Nephron (organoid): ENCODE measurements at regions not wholly inside any gene's neighbourhood (a gene's known extent, or its start where the extent isn't known, plus 50 kb on each side); places are given as distances from the start of the nearest gene placed in this dataset.

Experiments used
- H3K27ac Mint-ChIP-seq, 3 experiments: 2 replicates each; pipeline ENCODE4 v1.8.0; 2020; ENCODE audit warnings: mixed read lengths in 3 of 3, mild to moderate bottlenecking in 2 of 3, moderate library complexity in 1 of 3
- H3K27me3 Mint-ChIP-seq: 2 replicates; pipeline ENCODE4 v1.8.0; 2021; ENCODE audit warnings: low read depth, mild to moderate bottlenecking, moderate library complexity, mixed read lengths
- H3K36me3 Mint-ChIP-seq: 2 replicates; pipeline ENCODE4 v1.8.0; 2020; ENCODE audit warnings: low read depth, mixed read lengths
- H3K4me1 Mint-ChIP-seq: 2 replicates; pipeline ENCODE4 v1.8.0; 2020; ENCODE audit warnings: mixed read lengths
- H3K4me3 Mint-ChIP-seq, 3 experiments: 2 replicates each; pipeline ENCODE4 v1.8.0; 2020; ENCODE audit warnings: mild to moderate bottlenecking in 3 of 3, mixed read lengths in 3 of 3, moderate library complexity in 2 of 3
- H3K9me3 Mint-ChIP-seq: 2 replicates; pipeline ENCODE4 v1.8.0; 2020; ENCODE audit warnings: mixed read lengths
- TF ChIP-seq, protein P1 (sequence below), 3 experiments: fragments of 200-600 bp; sonication (generic); IDR thresholded peaks; one replicate each; pipeline ENCODE4 v1.5.0; 2021; ENCODE audit warnings: antibody characterized with exemption in 3 of 3; ENCODE audit not compliant: unreplicated experiment in 3 of 3

GRCh38 chr4:73348185-73348584 is 55.9 kb upstream of the ALB start:
- no peaks in the 10 kb centered on the region for H3K36me3 Mint-ChIP-seq
- peaks cover 4% of the 10 kb centered on the region for H3K4me1 Mint-ChIP-seq
- no peaks in the 10 kb centered on the region for H3K27me3 Mint-ChIP-seq
- no peak overlapping the region for H3K4me3 Mint-ChIP-seq
- TF ChIP-seq, protein P1, sequence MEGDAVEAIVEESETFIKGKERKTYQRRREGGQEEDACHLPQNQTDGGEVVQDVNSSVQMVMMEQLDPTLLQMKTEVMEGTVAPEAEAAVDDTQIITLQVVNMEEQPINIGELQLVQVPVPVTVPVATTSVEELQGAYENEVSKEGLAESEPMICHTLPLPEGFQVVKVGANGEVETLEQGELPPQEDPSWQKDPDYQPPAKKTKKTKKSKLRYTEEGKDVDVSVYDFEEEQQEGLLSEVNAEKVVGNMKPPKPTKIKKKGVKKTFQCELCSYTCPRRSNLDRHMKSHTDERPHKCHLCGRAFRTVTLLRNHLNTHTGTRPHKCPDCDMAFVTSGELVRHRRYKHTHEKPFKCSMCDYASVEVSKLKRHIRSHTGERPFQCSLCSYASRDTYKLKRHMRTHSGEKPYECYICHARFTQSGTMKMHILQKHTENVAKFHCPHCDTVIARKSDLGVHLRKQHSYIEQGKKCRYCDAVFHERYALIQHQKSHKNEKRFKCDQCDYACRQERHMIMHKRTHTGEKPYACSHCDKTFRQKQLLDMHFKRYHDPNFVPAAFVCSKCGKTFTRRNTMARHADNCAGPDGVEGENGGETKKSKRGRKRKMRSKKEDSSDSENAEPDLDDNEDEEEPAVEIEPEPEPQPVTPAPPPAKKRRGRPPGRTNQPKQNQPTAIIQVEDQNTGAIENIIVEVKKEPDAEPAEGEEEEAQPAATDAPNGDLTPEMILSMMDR (IDR thresholded peaks at IDR 0.05; ENCODE audit: unreplicated experiment in 3 of 3) = no peak
- H3K27ac Mint-ChIP-seq = no peak overlapping the region
- H3K9me3 Mint-ChIP-seq = no peaks in the 10 kb centered on the region

GRCh38 chr4:73347497-73347896 is 56.6 kb upstream of the ALB start:
- Mint-ChIP-seq H3K27me3 (no peaks in the 10 kb centered on the region), H3K9me3 (no peaks in the 10 kb centered on the region), H3K4me3 (no peak overlapping the region), H3K4me1 (peaks cover 4% of the 10 kb centered on the region), H3K27ac (no peak overlapping the region), H3K36me3 (no peaks in the 10 kb centered on the region)
- TF ChIP-seq, protein P1 (IDR thresholded peaks at IDR 0.05; ENCODE audit: unreplicated experiment in 3 of 3) = no peak

DNA sequence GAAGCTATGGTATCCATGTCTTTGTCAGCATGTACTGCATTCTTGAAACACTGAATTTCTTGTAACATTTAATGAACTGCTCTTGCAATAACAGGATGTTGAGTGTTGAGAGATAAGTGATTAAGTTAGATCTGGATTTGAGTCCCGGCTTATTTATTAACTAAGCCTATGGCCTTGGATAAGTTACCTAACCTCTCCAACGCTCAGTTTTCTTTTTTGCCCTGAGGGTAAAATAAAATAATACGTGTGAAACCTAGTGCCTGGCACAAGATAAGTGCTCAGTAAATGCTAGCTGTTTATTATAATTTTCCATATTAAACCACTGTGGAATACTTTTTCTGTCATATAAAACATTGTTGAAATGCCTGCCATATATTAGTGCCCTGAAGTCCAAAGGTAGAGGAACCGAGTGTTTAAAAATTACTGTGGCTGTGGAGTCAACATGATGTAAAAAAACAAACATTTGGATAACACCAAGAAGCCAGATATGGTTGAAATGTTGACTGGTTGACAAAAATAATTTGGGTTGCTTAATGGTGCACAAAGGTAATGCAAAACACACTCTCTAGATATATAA is 58.6 kb upstream of the ALB start:
- Mint-ChIP-seq H3K4me1 (peaks cover 4% of the 10 kb centered on the region), H3K27ac (peak overlapping the region; percentile 69 to 84 (median 72))

DNA sequence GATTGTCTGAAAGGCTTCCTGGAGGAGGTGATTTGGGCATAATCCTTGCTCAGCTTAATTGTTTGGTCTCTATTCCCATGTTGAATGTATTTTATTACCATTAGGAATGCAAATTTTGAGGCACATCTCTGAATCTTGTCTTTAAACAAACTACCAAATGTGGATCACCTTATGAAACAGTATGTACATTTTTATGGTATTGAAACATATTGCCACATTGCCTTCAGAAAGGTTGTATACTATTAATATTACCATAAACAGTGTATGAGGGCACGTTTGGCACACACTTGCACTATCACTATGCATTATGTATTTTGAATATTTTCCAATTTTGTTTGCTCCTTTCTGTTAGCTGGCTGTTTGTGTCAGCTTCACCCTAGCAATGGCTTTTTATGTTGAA is 60.0 kb upstream of the ALB start:
- H3K9me3 Mint-ChIP-seq = no peaks in the 10 kb centered on the region
- TF ChIP-seq, protein P1 (IDR thresholded peaks at IDR 0.05; ENCODE audit: unreplicated experiment in 3 of 3) = no peak
- no peaks in the 10 kb centered on the region for H3K36me3 Mint-ChIP-seq

More for the DNA sequence above, 58.6 kb upstream of the ALB start:
- no peak overlapping the region for H3K4me3 Mint-ChIP-seq
- TF ChIP-seq, protein P1 (IDR thresholded peaks at IDR 0.05; ENCODE audit: unreplicated experiment in 3 of 3) = no peak
- H3K36me3 Mint-ChIP-seq = no peaks in the 10 kb centered on the region
- H3K9me3 Mint-ChIP-seq = no peaks in the 10 kb centered on the region
- H3K27me3 Mint-ChIP-seq = no peaks in the 10 kb centered on the region

DNA sequence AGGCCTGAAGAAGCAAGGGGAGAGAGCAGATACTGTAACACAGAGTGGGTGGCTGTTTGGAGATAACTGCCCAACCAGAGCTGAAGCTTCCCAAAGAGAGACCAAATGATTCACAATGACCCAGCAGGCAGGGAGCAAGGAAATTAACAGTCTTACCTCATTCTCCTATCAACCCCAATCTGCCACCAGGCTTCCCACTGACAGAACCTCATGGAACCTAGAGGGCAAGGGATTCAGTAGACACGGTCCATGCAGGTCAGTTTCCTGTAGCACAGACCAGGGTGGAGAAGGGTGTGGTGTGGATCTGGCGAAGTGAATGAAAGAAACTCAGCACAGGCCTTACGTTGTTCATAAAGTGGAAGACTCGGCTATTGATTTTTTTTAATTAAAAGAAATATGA is 60.7 kb upstream of the ALB start:
- no peaks in the 10 kb centered on the region for H3K9me3 Mint-ChIP-seq
- peaks cover 4% of the 10 kb centered on the region for H3K4me1 Mint-ChIP-seq
- H3K4me3 Mint-ChIP-seq = no peak overlapping the region
- no peaks in the 10 kb centered on the region for H3K36me3 Mint-ChIP-seq
- H3K27me3 Mint-ChIP-seq = no peaks in the 10 kb centered on the region
- TF ChIP-seq, protein P1 (IDR thresholded peaks at IDR 0.05; ENCODE audit: unreplicated experiment in 3 of 3) = no peak
- no peak overlapping the region for H3K27ac Mint-ChIP-seq

More for the DNA sequence above, 60.0 kb upstream of the ALB start:
- Mint-ChIP-seq H3K4me1 (peaks cover 4% of the 10 kb centered on the region), H3K4me3 (no peak overlapping the region), H3K27me3 (no peaks in the 10 kb centered on the region), H3K27ac (no peak overlapping the region)

DNA sequence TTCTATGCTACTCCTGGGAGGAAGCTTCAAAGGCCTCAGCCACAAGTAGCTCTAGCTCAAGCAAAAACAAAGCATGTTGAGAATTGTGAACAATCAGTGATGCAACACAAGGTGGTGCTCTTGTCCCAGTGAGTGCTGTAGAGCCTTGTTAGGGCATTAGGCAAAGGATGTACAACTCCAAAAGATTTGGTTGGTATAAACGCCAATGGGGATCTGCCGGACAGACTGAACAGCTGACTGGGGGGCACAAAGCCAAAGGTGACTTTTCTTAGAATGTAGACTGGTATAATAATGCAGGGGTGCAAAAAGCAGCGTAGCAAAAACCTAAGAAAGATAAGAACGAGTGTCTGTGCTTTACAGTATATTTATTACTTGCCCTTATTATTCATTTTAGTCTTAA is 62.6 kb upstream of the ALB start:
- Mint-ChIP-seq H3K4me1 (peaks cover 4% of the 10 kb centered on the region), H3K9me3 (no peaks in the 10 kb centered on the region), H3K27ac (no peak overlapping the region), H3K36me3 (no peaks in the 10 kb centered on the region), H3K4me3 (no peak overlapping the region), H3K27me3 (no peaks in the 10 kb centered on the region)
- TF ChIP-seq, protein P1 (IDR thresholded peaks at IDR 0.05; ENCODE audit: unreplicated experiment in 3 of 3) = peak; percentile 30 to 60 (median 49)
